Gastrocnemius medialis (tissue), 4 donors: ENCODE measurements at regions not wholly inside any gene's neighbourhood (a gene's known extent, or its start where the extent isn't known, plus 50 kb on each side); places are given as distances from the start of the nearest gene placed in this dataset.

ENCODE experiments used
- POLR2A ChIP-seq, 2 donors: fragments of 450-650 bp; IDR thresholded peaks; one replicate each; pipeline ENCODE4 v1.6.1; 2017; ENCODE audit warnings: antibody characterized with exemption in 2 of 2, mild to moderate bottlenecking in 2 of 2, moderate library complexity in 2 of 2
- TF ChIP-seq, protein P1 (sequence below), 5 experiments: fragments of 450-650 bp in 3 of 5; fragments of 200-600 bp in 2 of 5; sonication (generic) in 2 of 5; IDR thresholded peaks in 4 of 5; conservative IDR thresholded peaks in 1 of 5; 1 replicate in 4 of 5; 2 replicates in 1 of 5; pipeline ENCODE4 v1.5.1; 2016 to 2019; ENCODE audit warnings: antibody characterized with exemption in 5 of 5, mild to moderate bottlenecking in 3 of 5, moderate library complexity in 3 of 5

- TF ChIP-seq, protein P1, sequence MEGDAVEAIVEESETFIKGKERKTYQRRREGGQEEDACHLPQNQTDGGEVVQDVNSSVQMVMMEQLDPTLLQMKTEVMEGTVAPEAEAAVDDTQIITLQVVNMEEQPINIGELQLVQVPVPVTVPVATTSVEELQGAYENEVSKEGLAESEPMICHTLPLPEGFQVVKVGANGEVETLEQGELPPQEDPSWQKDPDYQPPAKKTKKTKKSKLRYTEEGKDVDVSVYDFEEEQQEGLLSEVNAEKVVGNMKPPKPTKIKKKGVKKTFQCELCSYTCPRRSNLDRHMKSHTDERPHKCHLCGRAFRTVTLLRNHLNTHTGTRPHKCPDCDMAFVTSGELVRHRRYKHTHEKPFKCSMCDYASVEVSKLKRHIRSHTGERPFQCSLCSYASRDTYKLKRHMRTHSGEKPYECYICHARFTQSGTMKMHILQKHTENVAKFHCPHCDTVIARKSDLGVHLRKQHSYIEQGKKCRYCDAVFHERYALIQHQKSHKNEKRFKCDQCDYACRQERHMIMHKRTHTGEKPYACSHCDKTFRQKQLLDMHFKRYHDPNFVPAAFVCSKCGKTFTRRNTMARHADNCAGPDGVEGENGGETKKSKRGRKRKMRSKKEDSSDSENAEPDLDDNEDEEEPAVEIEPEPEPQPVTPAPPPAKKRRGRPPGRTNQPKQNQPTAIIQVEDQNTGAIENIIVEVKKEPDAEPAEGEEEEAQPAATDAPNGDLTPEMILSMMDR (IDR thresholded peaks at IDR 0.05 in 4 of 5, conservative IDR thresholded peaks at IDR 0.05 in 1 of 5) = no peak
- TF ChIP-seq POLR2A (IDR thresholded peaks at IDR 0.05) = no peak
Observed at GRCh38 chr3:130814691-130815472, 68.3 kb upstream of the PIK3R4 start.
